Fibroblast of skin of right biceps (primary cell): ENCODE measurements at regions not wholly inside any gene's neighbourhood (a gene's known extent, or its start where the extent isn't known, plus 50 kb on each side); places are given as distances from the start of the nearest gene placed in this dataset.

ENCODE experiments used
- DNase-seq: peaks from one replicate; pipeline ENCODE4 v3.0.0-alpha.2; 2013

DNA sequence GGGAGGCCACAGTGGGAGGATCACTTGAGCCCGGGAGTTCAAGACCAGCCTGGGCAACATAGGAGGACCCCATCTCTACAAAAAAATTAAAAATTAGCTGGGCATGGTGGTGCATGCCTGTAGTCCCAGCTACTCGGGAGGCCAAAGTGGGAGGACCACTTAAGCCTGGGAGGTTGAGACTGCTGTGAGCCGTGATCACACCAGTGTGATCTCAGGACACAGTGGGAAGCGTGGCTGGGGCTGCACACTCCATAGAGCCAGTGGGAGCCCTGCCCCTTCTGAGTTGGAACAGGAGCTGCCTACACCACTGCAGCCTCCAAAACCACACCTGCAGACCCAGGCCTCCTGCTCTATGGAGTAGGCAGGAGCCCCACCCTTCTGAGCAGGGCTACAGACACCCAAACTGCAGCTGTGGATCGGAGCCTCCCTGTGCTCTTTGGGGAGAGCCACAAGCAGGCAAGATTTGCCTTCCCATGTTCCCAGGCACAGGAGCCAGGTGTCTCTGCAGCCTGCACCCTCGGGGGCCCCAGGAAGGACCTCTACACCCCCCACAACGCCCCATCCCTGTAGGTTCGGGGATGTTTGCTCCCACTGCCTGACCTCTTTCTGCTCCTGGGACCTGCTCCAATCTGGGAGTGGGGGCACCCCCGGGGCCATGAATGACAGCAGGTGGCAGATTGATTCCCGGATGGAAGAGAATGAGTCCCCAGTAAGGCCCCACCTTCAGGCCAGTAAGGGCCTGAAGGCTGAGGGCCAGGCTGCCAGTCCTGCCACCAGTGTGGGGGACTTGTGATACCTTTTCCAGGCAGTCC, 245.4 kb downstream of the BUD13 start:
- no peak for DNase-seq

DNA sequence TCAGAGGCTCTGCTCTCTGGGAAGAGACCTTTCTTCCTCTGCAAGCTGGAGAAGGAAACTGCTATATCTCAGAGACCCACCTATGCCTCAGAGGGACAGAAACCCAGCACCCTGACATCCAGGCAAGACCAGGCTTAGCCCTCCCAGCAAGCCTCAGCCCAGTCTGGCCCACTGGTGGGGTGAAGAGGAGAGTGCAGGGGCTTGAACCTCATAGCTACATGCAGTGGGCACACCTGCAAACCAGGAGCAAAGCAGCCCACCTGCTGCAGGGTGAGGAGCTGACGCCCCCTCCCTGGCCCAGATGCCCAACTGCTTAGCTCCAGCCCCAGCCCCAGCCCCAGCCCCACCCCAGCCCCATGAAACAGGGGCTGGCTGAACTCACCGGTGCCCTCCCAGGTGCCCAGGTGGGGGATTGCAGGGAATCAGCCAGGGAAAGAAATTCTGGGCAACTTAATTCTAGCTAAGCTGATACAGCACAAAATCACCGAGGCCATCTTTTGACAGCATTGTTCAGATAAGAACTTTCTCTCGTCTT, 246.8 kb downstream of the BUD13 start:
- DNase-seq, result no peak

DNA sequence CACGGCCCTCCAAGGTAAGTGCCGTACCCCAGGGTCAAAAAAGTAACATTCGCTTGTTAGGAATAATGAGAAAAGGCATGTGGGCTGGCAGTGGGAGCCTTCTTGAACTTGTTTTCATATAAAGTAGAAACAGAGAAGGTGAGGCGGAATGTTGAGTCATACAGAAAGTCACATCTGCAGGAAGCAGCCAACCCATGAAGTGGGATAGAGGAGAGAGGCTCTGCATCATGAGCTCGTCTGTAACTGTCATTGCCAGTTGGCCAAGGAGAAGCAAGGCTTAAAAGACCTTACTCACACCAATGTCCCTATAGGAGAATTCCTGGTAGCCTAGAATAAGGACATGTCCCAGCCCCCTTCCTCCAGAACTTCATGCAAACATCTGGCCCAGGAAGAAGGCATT, 253.3 kb downstream of the BUD13 start:
- no peak for DNase-seq

- no peak for DNase-seq
These were observed 254.6 kb downstream of the BUD13 start for GRCh38 chr11:116518141-116518540.

DNA sequence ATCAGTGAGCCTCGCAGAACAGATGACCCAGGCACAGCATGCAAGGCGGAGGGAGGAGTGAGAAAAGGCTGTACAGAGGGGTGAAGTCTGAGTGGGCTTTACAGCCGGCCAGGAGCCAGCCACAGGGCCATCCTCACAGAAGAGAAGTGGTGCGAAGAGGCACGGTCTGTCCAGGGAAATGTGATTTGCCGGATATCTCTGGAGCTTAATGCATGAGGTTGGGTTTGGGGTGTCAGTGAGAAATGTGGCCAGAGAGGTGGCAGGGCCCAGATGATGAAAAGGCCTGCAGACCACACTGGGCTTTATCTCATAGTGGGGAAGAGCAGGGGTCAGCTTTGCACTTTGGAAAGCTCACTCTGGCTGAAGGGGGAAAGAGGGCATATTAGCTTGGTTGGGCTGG, 255.2 kb downstream of the BUD13 start:
- no peak for DNase-seq

GRCh38 chr11:116517077-116517476, 255.7 kb downstream of the BUD13 start:
- no peak for DNase-seq

DNA sequence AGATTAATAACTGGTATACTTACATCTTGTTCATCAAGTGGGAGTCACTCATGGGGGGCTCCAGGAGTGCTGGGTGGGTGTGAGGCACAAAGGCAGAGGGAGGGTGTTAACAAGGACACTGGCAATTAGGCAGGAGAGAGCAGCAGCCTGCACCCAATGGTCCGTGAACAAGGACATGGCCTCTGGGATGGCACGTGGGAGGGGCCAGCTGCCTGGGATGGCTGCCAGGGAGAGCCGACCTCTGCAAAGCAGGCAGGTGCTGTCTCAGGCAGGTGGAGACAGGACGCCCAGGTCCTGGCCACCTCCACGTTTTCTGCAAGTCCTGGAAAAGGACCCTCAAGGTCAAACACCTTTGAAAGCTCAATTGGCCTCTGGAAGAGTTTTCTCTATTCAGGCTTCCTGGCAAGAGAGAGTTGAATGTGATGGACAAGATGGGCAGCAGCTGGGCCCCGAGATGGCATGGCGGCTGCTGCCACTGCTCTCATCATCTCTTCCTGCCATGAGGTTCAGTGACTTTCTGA, 257.1 kb downstream of the BUD13 start:
- DNase-seq, result no peak

- peak; percentile 55 for DNase-seq
These were observed 258.9 kb downstream of the BUD13 start for GRCh38 chr11:116513894-116514293.

DNA sequence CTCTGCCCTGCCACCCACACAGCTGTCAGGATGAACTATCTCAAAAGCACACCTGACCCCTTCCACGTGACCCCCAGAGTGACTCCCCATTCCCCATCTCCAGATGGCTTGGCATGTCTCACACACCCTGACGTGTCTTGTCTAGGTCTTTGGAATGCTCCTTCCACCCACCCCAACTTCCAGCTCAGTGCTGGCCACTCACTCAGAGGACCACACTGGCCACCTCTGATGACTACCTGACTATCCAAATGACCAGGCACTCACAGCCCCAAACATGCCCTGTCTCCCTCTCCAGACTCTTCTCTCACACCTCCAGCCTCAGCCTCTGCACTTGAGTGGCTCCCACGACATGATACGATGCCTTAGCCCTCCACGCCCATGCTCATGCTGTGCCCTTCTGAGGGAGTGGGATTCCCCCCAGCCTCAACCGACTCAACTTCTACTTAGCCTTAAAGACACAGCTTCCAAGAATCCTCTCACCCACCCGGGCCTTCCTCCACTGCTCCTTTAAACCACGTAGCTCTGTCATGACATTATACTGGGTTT, 259.4 kb downstream of the BUD13 start:
- no peak for DNase-seq

DNA sequence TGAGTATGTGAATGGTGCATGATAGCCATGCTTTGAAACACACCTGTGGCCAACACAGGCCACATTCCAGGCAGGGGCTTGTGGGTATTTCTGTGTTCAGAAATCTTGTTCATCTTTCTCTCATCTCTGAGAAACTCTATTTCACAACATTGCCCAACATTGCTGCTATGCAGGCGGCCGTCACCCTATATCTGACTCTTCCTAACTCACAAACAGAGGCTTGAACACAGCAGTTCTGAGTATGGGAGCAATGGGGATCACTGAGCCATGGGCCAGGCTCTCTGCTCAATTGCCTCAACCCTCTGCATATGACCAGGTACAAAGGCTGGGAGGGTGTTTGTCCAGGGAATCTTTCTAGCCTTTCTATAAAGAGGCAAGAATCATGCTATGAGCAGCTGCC, 259.9 kb downstream of the BUD13 start:
- DNase-seq, result no peak

DNA sequence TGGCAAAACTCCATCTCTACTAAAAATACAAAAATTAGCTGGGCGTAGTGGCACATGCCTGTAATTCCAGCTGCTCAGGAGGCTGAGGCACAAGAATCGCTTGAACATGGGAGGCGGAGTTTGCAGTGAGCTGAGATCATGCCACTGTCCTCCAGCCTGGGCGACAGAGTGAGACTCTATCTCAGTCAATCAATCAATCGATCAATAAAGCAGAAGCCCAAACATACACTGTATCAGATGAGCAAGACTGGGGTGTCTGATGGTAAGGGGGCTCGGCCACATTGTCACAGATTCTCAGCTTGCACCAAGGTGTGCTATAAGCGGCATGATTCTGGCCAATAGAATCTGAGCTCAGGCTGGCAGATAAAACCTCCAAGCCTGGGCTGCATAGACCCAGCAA, 261.1 kb downstream of the BUD13 start:
- DNase-seq, result no peak

GRCh38 chr11:116510886-116511650, 261.7 kb downstream of the BUD13 start:
- DNase-seq, result no peak

DNA sequence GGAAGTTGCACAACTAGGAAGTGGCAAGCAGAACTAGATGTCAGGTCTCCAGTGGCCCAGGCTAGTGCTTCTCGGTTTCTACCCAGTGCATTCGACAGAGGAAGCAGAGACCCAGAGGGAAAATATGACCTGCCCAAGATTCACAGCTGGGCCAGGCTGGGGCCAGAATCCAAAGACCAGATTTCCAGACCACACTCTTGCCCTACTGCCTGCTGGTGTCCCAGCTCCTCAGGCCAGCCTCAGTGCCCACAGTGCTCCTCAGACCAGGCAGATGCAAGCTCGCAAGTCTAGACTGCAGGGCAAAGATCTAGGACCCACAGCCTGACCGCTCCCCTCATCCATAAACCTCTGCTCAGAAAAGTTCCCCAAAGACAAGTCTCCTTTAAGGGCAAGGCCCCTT, 262.6 kb downstream of the BUD13 start:
- DNase-seq, result no peak

- no peak for DNase-seq
These were observed 263.2 kb downstream of the BUD13 start for GRCh38 chr11:116509551-116509950.

DNA sequence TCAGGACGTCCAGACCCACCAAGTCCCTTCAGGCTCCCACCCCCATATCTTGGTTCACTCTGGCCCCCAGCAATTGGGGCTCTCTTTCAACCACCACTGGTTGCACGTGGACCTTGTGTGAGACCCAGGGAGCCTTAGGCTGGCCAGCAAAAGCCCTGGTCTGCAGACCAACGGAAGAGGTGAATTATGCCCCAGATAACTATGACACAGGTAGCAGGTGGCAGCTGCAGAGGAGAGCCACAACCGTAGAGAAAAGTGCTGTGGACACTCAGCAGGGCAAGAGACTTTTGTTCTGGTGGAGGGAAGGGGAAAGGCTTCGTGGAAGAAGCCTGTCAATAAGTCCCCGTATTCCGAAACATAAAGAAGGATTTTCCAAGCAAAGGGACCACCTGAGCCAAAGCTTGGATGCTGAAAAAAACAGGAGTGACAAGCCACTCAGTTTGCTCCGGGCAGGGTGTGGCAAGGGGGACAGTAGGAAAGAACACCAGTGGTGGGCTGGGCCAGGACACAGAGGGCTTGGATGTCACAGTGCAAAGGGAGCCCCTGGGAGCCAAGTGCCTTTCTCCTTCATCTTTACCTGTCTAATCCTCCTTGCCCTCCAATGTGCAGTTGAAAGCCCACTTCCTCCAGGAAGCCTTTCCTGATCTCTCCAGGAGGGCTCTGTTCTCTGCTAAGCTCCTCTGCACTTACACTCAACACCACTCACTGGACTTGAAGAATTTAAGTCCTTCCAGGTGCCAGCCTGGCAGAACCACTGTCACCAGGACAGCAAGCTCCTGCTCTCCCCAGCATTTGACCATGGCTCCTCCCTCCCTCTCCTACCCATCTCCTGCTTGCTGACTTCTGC, 264.7 kb downstream of the BUD13 start:
- no peak for DNase-seq

GRCh38 chr11:116507016-116507415, 265.8 kb downstream of the BUD13 start:
- DNase-seq, result no peak

DNA sequence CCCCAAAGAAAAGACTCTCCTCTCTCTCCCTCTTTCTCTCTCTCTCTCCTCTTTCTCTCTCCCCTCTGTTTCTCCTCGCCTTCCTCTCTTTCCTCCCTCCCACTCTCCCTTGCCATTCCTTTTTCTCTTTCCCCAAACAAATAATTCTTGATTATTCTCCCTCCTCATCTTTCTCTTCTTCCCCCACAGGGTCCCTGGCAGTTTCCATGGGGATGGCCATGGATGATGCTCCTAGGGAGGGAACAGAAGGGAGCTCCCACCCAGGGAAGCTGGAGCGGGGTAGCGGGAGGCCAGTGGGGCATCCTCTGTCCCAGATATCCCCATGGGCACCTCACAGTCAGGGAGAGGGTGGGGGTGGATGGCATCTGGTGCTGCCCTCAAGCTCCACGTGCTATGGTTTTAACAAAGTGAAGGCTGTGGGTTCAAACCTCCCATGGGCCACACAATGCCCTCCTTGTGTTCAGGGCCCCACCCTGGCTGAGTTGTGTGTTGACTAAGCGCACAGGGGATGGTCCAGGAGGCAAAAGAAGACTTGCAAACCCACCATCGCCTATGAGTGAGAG, 266.4 kb downstream of the BUD13 start:
- DNase-seq, result no peak

GRCh38 chr11:116505298-116506262, 267.2 kb downstream of the BUD13 start:
- DNase-seq, result no peak

DNA sequence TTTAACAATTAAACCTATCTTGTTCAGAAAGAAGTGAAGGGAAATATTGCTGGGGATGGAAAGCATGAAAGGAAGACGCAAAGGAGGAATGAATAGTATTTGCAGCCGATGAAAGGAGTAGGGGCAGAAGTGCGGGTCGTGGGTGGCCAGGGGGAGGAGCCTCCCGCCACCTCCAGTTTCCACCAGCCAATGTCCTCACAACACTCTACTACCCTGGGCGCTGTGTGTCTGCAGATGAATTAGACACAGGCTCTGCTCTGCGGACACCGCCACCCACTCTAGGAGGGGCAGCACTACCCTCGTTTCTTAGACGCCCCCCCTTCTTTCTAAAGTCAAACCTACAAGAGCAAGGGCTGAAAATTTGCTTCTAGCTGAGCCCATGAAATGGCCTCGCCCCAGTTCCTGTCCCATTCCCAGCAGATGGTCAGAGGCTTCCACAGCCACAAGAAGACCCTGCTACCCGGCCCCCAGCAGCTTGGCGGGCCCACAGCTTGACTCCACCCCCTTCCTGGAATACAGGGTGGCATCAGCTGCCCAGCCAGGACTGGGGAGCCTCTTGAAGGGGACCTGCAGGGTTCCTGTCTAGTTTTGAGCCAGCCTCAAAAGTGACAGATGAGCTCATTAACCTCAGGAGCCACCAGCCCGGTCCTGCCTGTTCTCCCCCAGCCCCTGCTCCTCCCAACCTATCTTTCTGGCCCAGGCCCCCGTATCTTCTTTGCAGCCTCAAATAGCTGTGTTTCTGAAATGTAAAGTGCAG, 268.1 kb downstream of the BUD13 start:
- DNase-seq, result no peak
